Adrenal gland (tissue), 5 donors: ENCODE measurements at regions not wholly inside any gene's neighbourhood (a gene's known extent, or its start where the extent isn't known, plus 50 kb on each side); places are given as distances from the start of the nearest gene placed in this dataset.

Source experiments
- POLR2A ChIP-seq, 2 donors: fragments of 450-650 bp; IDR thresholded peaks; one replicate each; pipeline ENCODE4 v1.6.1; 2017; ENCODE audit warnings: antibody characterized with exemption in 2 of 2, mild to moderate bottlenecking in 2 of 2, moderate library complexity in 1 of 2
- TF ChIP-seq, protein P1 (sequence below), 6 experiments: fragments of 450-650 bp in 4 of 6; fragments of 200-600 bp in 2 of 6; sonication (generic) in 1 of 6; IDR thresholded peaks; 1 replicate in 5 of 6; 2 replicates in 1 of 6; pipeline versions ENCODE4 v1.5.1 to v1.8.0; 2016 to 2021; ENCODE audit warnings: antibody characterized with exemption in 6 of 6, mild to moderate bottlenecking in 2 of 6, moderate library complexity in 1 of 6
- donor health status: DM: no; HTN: no; CAD: no.

DNA sequence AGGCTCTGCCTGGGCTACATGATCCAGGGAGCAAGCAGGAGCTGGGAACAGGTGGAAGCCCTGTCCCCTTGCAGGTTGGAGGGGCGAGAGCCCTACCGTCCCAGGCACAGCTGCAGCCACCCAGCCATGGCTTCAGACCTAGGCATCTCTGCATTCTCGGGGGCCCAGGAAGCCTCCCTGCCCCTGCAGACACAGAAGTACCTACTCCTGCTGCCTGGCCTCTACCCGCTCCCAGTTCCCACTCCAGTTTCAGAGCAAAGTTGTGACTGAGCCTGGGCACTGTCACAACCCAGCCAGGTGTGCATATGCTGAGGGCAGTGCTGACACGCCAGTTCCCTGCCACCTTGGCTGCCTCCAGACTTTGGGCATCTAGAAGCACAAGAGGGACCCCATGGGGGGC is 645.9 kb downstream of the HTR1B start:
- TF ChIP-seq, protein P1, sequence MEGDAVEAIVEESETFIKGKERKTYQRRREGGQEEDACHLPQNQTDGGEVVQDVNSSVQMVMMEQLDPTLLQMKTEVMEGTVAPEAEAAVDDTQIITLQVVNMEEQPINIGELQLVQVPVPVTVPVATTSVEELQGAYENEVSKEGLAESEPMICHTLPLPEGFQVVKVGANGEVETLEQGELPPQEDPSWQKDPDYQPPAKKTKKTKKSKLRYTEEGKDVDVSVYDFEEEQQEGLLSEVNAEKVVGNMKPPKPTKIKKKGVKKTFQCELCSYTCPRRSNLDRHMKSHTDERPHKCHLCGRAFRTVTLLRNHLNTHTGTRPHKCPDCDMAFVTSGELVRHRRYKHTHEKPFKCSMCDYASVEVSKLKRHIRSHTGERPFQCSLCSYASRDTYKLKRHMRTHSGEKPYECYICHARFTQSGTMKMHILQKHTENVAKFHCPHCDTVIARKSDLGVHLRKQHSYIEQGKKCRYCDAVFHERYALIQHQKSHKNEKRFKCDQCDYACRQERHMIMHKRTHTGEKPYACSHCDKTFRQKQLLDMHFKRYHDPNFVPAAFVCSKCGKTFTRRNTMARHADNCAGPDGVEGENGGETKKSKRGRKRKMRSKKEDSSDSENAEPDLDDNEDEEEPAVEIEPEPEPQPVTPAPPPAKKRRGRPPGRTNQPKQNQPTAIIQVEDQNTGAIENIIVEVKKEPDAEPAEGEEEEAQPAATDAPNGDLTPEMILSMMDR (IDR thresholded peaks at IDR 0.05), result no peak
- TF ChIP-seq POLR2A (IDR thresholded peaks at IDR 0.05), result no peak
